ENCODE measurements at regions not wholly inside any gene's neighbourhood (a gene's known extent, or its start where the extent isn't known, plus 50 kb on each side); places are given as distances from the start of the nearest gene placed in this dataset.

DNA sequence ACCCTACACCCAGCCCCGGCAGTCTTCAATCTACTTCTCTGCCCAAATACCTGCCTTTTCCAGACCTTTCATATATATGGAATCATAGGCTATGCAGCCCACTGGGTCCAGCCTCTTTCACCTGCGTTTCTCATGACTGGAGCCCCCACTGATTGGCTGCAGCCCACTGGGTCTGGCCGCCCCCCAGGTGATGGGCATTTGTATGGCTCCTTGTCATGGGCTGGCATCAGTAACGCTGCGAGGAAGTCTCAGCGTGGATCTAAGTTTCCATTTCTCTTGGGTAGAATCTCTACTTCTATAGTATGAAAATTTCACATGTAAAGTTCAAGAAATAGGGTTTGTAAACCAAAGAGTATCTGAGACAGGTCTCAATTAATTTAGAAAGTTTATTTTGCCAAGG lies 281.9 kb downstream of the NDUFA10 start:
- TF ChIP-seq POLR2AphosphoS5 (IDR thresholded peaks at IDR 0.05) (no peak), POLR2A (IDR thresholded peaks at IDR 0.05) (no peak), EP300 (IDR thresholded peaks at IDR 0.05; ENCODE audit: low read depth) (no peak)
- TF ChIP-seq, protein P1, sequence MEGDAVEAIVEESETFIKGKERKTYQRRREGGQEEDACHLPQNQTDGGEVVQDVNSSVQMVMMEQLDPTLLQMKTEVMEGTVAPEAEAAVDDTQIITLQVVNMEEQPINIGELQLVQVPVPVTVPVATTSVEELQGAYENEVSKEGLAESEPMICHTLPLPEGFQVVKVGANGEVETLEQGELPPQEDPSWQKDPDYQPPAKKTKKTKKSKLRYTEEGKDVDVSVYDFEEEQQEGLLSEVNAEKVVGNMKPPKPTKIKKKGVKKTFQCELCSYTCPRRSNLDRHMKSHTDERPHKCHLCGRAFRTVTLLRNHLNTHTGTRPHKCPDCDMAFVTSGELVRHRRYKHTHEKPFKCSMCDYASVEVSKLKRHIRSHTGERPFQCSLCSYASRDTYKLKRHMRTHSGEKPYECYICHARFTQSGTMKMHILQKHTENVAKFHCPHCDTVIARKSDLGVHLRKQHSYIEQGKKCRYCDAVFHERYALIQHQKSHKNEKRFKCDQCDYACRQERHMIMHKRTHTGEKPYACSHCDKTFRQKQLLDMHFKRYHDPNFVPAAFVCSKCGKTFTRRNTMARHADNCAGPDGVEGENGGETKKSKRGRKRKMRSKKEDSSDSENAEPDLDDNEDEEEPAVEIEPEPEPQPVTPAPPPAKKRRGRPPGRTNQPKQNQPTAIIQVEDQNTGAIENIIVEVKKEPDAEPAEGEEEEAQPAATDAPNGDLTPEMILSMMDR (IDR thresholded peaks at IDR 0.05): no peak
